MM.1S (cell line): ENCODE measurements at regions not wholly inside any gene's neighbourhood (a gene's known extent, or its start where the extent isn't known, plus 50 kb on each side); places are given as distances from the start of the nearest gene placed in this dataset.

ENCODE experiments used
- DNase-seq: peaks from one replicate; pipeline ENCODE4 v3.0.0-alpha.2; 2015
- H2AFZ ChIP-seq: fragments of 300-600 bp; sonication (generic); 2 replicates; pipeline ENCODE4 v1.6.0; 2016; ENCODE audit warnings: antibody characterized with exemption, low read length
- H3F3A ChIP-seq: fragments of 300-600 bp; sonication (generic); 2 replicates; pipeline ENCODE4 v1.6.1; 2016; ENCODE audit warnings: mild to moderate bottlenecking, antibody characterized with exemption, low read length, moderate library complexity, mixed read lengths; ENCODE audit not compliant: insufficient read depth
- H3K27ac ChIP-seq: fragments of 300-600 bp; sonication (generic); 2 replicates; pipeline ENCODE4 v1.5.1; 2016; ENCODE audit warnings: mild to moderate bottlenecking, low read length
- H3K27me3 ChIP-seq: fragments of 300-600 bp; sonication (generic); replicated peaks from 2 replicates; pipeline ENCODE4 v1.6.0; 2016; ENCODE audit warnings: low read length; ENCODE audit not compliant: insufficient read depth
- H3K36me3 ChIP-seq: fragments of 300-600 bp; sonication (generic); replicated peaks from 2 replicates; pipeline ENCODE4 v1.6.1; 2016; ENCODE audit warnings: mild to moderate bottlenecking, low read length, mixed read lengths; ENCODE audit not compliant: insufficient read depth
- H3K4me1 ChIP-seq: fragments of 300-600 bp; sonication (generic); 2 replicates; pipeline ENCODE4 v1.6.1; 2016; ENCODE audit warnings: low read length, mixed read lengths
- H3K4me2 ChIP-seq: fragments of 300-600 bp; sonication (generic); 2 replicates; pipeline ENCODE4 v1.6.0; 2016; ENCODE audit warnings: low read depth, low read length
- H3K4me3 ChIP-seq: fragments of 300-600 bp; sonication (generic); 2 replicates; pipeline ENCODE4 v1.5.1; 2016; ENCODE audit warnings: low read length, mixed read lengths
- H3K79me2 ChIP-seq: fragments of 300-600 bp; sonication (generic); 2 replicates; pipeline ENCODE4 v1.6.1; 2016; ENCODE audit warnings: mixed run types, low read length, mixed read lengths
- H3K9ac ChIP-seq: fragments of 300-600 bp; sonication (generic); 2 replicates; pipeline ENCODE4 v1.6.1; 2016; ENCODE audit warnings: low read length, mixed read lengths
- H3K9me2 ChIP-seq: fragments of 300-600 bp; sonication (generic); replicated peaks from 2 replicates; pipeline ENCODE4 v1.6.1; 2016; ENCODE audit warnings: mild to moderate bottlenecking, low read length, mixed read lengths; ENCODE audit not compliant: insufficient read depth
- H3K9me3 ChIP-seq: fragments of 300-600 bp; sonication (generic); replicated peaks from 2 replicates; pipeline ENCODE4 v1.6.1; 2016; ENCODE audit warnings: mild to moderate bottlenecking, low read length, mixed read lengths; ENCODE audit not compliant: insufficient read depth
- H4K20me1 ChIP-seq: fragments of 300-600 bp; sonication (generic); 2 replicates; pipeline ENCODE4 v1.6.1; 2016; ENCODE audit warnings: mild to moderate bottlenecking, low read length, moderate library complexity, mixed read lengths; ENCODE audit not compliant: insufficient read depth
- CTCF ChIP-seq: fragments of 300-600 bp; sonication (generic); IDR thresholded peaks from 2 replicates; pipeline ENCODE4 v1.5.1; 2016; ENCODE audit warnings: antibody characterized with exemption, low read length, mixed read lengths
- EZH2 ChIP-seq: fragments of 300-600 bp; sonication (generic); optimal IDR thresholded peaks from 2 replicates; pipeline ENCODE3; 2017; ENCODE audit warnings: low read depth, mild to moderate bottlenecking, antibody characterized with exemption, low read length, mixed read lengths
- EZH2phosphoT487 ChIP-seq: fragments of 300-600 bp; sonication (generic); IDR thresholded peaks from 2 replicates; pipeline ENCODE4 v1.6.1; 2018; ENCODE audit warnings: antibody characterized with exemption, low read length

- no peak for DNase-seq
- Histone ChIP-seq H3K9me3 (no peaks in the 10 kb centered on the region), H3K4me2 (no peak overlapping the region), H3K4me1 (peaks cover 7% of the 10 kb centered on the region; the same call in 1 of the 2 replicates), H3K9ac (no peak overlapping the region), H3K27me3 (0 out of 2 replicates have a peak, but pooled peaks cover 3% of the 10 kb centered on the region), H3K9me2 (no peaks in the 10 kb centered on the region), H3K36me3 (no peaks in the 10 kb centered on the region), H3K79me2 (0 out of 2 replicates have a peak, but pooled peaks cover 4% of the 10 kb centered on the region), H4K20me1 (no peaks in the 10 kb centered on the region), H2AFZ (no peak overlapping the region), H3F3A (peaks cover 8% of the 10 kb centered on the region), H3K4me3 (no peak overlapping the region), H3K27ac (no peak overlapping the region)
- TF ChIP-seq CTCF (no peak), EZH2 (no peak), EZH2phosphoT487 (no peak)
Measured at GRCh38 chr11:129283141-129283540, 91.0 kb upstream of the ARHGAP32 start.

- H3K9me3 ChIP-seq: no peaks in the 10 kb centered on the region
- no peak overlapping the region for H3K9ac ChIP-seq
- peaks cover 9% of the 10 kb centered on the region for H3K79me2 ChIP-seq
- no peak overlapping the region for H3K4me2 ChIP-seq
- H3K4me3 ChIP-seq: no peak overlapping the region
- H3K27me3 ChIP-seq: 0 out of 2 replicates have a peak, but pooled peaks cover 3% of the 10 kb centered on the region
- no peaks in the 10 kb centered on the region for H4K20me1 ChIP-seq
- peaks cover 7% of the 10 kb centered on the region; the same call in 1 of the 2 replicates for H3K4me1 ChIP-seq
- H3F3A ChIP-seq: peaks cover 8% of the 10 kb centered on the region
- H2AFZ ChIP-seq: no peak overlapping the region
- DNase-seq: no peak
- H3K36me3 ChIP-seq: no peaks in the 10 kb centered on the region
- no peak overlapping the region for H3K27ac ChIP-seq
- H3K9me2 ChIP-seq: no peaks in the 10 kb centered on the region
- TF ChIP-seq EZH2phosphoT487 (no peak), CTCF (no peak), EZH2 (no peak)
Measured at GRCh38 chr11:129282634-129283033, 90.5 kb upstream of the ARHGAP32 start.

GRCh38 chr11:129281471-129282415 is 89.6 kb upstream of the ARHGAP32 start:
- TF ChIP-seq EZH2: no peak
- no peak for TF ChIP-seq EZH2phosphoT487
- no peak for TF ChIP-seq CTCF
- Histone ChIP-seq H3K27ac (no peak overlapping the region), H3K9ac (no peak overlapping the region), H4K20me1 (no peaks in the 10 kb centered on the region), H3K4me3 (no peak overlapping the region), H3F3A (peaks cover 8% of the 10 kb centered on the region), H3K36me3 (no peaks in the 10 kb centered on the region), H3K4me1 (peaks cover 7% of the 10 kb centered on the region; the same call in 1 of the 2 replicates), H3K4me2 (no peak overlapping the region), H3K9me2 (no peaks in the 10 kb centered on the region), H2AFZ (no peak overlapping the region), H3K27me3 (0 out of 2 replicates have a peak, but pooled peaks cover 3% of the 10 kb centered on the region), H3K79me2 (peaks cover 18% of the 10 kb centered on the region), H3K9me3 (no peaks in the 10 kb centered on the region)
- no peak for DNase-seq
